ENCODE measurements at regions not wholly inside any gene's neighbourhood (a gene's known extent, or its start where the extent isn't known, plus 50 kb on each side); places are given as distances from the start of the nearest gene placed in this dataset.

DNA sequence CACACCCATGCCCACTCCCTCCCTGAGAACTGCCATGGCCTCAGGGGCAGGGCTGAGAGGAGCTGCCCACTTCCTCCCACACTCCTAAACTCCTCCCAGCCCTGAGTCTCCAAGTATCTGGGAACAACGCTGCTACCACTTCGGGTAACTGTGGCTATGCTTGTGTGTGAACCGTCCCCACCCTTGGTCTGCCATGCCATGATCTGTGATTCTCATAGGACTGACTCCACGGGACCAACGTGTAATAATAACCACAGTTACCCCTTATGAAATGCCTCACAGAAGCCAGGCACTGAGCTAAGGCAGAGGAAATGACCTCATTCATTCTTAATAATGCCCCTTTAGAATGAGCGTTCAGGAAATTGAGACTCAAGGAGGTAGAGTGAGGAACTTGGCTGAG lies 103.9 kb upstream of the SMIM23 start:
- peaks cover 0 to 7% (median 5%) of the 10 kb centered on the region in 5 donors for H3K27me3 ChIP-seq (ENCODE audit: control insufficient read depth in 5 of 5, insufficient read depth in 4 of 5, low read length in 5 of 5)
- H3K36me3 ChIP-seq (ENCODE audit: control insufficient read depth in 5 of 5, insufficient read depth in 5 of 5, low read length in 5 of 5), result no peaks in the 10 kb centered on the region
- H3K27ac ChIP-seq (ENCODE audit: low read depth, low read length), result no peak overlapping the region
- H3K9me3 ChIP-seq (ENCODE audit: control insufficient read depth in 5 of 5, low read length in 5 of 5), result no peaks in the 10 kb centered on the region
- no peak overlapping the region for H3K9ac ChIP-seq (ENCODE audit: low read length in 5 of 5)
- peaks cover 0 to 5% (median 0%) of the 10 kb centered on the region in 5 donors for H3K4me1 ChIP-seq (ENCODE audit: control insufficient read depth in 5 of 5, insufficient read depth in 5 of 5, low read length in 5 of 5)
- no peak overlapping the region for H3K4me3 ChIP-seq (ENCODE audit: low read depth in 1 of 5, low read length in 5 of 5)

DNA sequence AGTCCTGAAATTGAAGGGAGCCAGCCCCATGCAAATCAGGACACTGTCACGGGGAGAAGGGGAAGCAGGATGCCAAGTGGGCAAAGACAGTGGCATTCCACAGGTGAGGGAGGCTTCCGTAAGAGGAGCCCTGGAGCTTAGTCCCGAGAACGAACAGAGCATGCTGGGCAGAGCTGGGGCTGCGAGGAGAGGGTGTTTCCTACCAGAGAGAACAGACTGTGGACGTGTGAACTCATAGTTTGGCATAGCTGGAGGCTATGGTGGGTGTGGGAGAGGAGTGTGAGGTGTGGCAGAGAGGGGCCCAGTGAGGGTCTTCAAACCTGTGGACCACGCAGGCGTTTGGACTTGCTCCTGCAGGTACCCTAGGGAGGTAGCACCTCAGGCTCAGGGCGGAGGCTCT lies 102.8 kb upstream of the SMIM23 start:
- Histone ChIP-seq H3K27ac (ENCODE audit: low read depth, low read length) (no peak overlapping the region), H3K9me3 (ENCODE audit: control insufficient read depth in 5 of 5, low read length in 5 of 5) (no peaks in the 10 kb centered on the region), H3K4me1 (ENCODE audit: control insufficient read depth in 5 of 5, insufficient read depth in 5 of 5, low read length in 5 of 5) (peaks cover 0 to 5% (median 0%) of the 10 kb centered on the region in 5 donors), H3K36me3 (ENCODE audit: control insufficient read depth in 5 of 5, insufficient read depth in 5 of 5, low read length in 5 of 5) (no peaks in the 10 kb centered on the region), H3K9ac (ENCODE audit: low read length in 5 of 5) (no peak overlapping the region), H3K4me3 (ENCODE audit: low read depth in 1 of 5, low read length in 5 of 5) (no peak overlapping the region), H3K27me3 (ENCODE audit: control insufficient read depth in 5 of 5, insufficient read depth in 4 of 5, low read length in 5 of 5) (peaks cover 0 to 7% (median 5%) of the 10 kb centered on the region in 5 donors)

DNA sequence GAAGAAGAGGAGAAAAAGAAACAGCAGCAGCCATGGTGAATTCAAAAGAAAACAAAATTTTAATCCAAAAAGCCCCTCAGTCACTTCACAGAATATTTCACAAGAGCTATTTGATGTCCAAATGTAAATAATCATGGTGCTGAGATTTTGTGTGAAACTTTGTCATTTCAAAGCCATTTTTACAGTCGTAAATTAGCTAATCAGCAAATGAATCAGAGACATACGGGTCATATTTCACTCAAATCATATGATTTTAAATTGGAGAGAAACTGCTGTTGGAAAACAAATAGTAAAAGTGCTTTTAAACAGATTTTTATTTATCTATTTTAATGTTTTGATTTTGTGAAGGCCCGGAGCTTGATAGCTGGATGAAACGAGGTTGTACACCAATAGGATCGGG lies 101.4 kb upstream of the SMIM23 start:
- Histone ChIP-seq H3K4me3 (ENCODE audit: low read depth in 1 of 5, low read length in 5 of 5) (no peak overlapping the region), H3K9ac (ENCODE audit: low read length in 5 of 5) (no peak overlapping the region), H3K4me1 (ENCODE audit: control insufficient read depth in 5 of 5, insufficient read depth in 5 of 5, low read length in 5 of 5) (peaks cover 0 to 5% (median 0%) of the 10 kb centered on the region in 5 donors), H3K27me3 (ENCODE audit: control insufficient read depth in 5 of 5, insufficient read depth in 4 of 5, low read length in 5 of 5) (peaks cover 0 to 7% (median 5%) of the 10 kb centered on the region in 5 donors), H3K27ac (ENCODE audit: low read depth, low read length) (no peak overlapping the region), H3K36me3 (ENCODE audit: control insufficient read depth in 5 of 5, insufficient read depth in 5 of 5, low read length in 5 of 5) (no peaks in the 10 kb centered on the region), H3K9me3 (ENCODE audit: control insufficient read depth in 5 of 5, low read length in 5 of 5) (no peaks in the 10 kb centered on the region)

DNA sequence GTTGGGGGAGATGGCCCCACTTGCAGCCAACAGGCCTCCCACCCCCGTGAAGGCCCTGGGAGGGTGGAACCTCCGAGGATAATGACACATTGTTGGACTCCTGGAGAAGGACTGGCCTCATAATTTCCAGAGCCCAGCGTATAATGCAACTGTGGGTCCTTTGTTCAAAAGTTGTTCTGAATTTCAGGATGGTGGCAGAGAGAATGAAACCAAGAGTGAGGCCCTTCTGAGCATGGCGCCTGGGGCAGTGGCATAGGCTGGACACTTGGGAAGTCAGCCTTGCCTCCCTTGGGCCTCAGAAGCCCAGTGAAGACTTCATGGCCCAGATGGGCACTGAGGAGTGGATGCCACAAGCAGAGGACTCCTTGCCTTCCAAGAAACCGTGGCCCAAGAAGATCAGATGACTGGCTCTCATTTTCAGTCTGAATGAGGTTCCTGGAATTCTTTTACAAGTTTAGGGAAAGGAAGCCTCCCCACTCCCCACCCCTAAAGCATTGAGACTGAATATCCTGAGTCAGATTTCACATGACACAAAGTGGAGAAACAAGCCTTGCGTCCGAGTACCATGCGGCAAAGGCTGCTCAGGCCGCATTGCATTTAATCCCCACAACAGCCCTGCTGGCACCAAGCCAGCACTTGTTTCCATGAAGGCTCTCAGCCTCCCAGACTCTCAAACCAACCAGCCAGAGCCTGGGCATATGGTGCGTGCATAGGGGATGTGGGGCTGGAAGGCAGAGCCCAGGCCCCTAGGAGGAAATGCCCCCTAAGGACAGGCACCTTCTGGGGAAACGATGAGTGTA lies 96.7 kb upstream of the SMIM23 start:
- no peaks in the 10 kb centered on the region for H3K36me3 ChIP-seq (ENCODE audit: control insufficient read depth in 5 of 5, insufficient read depth in 5 of 5, low read length in 5 of 5)
- H3K4me1 ChIP-seq (ENCODE audit: control insufficient read depth in 5 of 5, insufficient read depth in 5 of 5, low read length in 5 of 5), result no peaks in the 10 kb centered on the region
- no peak overlapping the region for H3K27ac ChIP-seq (ENCODE audit: low read depth, low read length)
- no peak overlapping the region for H3K9ac ChIP-seq (ENCODE audit: low read length in 5 of 5)
- H3K9me3 ChIP-seq (ENCODE audit: control insufficient read depth in 5 of 5, low read length in 5 of 5), result no peaks in the 10 kb centered on the region
- H3K27me3 ChIP-seq (ENCODE audit: control insufficient read depth in 5 of 5, insufficient read depth in 4 of 5, low read length in 5 of 5), result no peaks in the 10 kb centered on the region
- no peak overlapping the region for H3K4me3 ChIP-seq (ENCODE audit: low read depth in 1 of 5, low read length in 5 of 5)

DNA sequence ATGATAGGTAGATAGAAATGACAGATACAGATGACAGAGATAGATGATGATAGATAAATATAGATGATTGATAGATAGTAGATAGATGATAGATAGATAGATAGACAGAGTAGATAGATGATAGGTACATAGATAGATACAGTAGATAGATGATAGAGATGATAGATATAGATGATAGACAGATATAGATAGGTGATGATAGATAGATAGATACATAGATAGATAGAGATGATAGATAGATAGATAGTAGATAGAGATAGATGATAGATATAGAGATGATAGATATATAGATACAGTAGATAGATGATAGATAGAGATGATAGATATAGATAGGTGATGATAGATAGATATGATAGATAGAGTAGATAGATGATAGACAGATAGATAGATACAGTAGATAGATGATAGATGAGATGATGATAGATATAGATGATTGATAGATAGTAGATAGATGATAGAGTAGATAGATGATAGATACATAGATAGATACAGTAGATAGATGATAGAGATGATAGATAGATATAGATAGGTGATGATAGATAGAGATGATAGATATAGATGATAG lies 95.7 kb upstream of the SMIM23 start:
- Histone ChIP-seq H3K4me3 (ENCODE audit: low read depth in 1 of 5, low read length in 5 of 5) (no peak overlapping the region), H3K36me3 (ENCODE audit: control insufficient read depth in 5 of 5, insufficient read depth in 5 of 5, low read length in 5 of 5) (no peaks in the 10 kb centered on the region), H3K9me3 (ENCODE audit: control insufficient read depth in 5 of 5, low read length in 5 of 5) (no peaks in the 10 kb centered on the region), H3K27me3 (ENCODE audit: control insufficient read depth in 5 of 5, insufficient read depth in 4 of 5, low read length in 5 of 5) (no peaks in the 10 kb centered on the region), H3K4me1 (ENCODE audit: control insufficient read depth in 5 of 5, insufficient read depth in 5 of 5, low read length in 5 of 5) (no peaks in the 10 kb centered on the region), H3K9ac (ENCODE audit: low read length in 5 of 5) (no peak overlapping the region), H3K27ac (ENCODE audit: low read depth, low read length) (no peak overlapping the region)

DNA sequence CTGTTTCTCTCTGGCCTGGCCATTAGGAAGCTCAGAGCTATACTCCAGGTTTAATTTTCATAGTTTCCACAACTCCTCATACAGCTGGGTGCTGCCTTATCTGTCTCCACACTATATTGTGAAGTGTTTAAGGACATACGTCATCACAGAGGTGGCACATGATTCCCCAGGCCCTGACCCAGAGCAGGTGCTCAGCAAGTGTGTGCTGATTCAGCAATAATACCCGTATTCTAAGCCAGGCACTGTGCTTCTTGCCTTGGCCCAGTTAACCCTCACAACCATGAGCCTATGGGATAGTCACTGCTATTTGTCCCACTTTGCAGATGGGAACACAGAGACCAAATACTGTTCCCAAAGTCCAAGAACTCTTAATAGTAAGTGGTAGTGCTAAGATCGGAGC lies 93.5 kb upstream of the SMIM23 start:
- no peak overlapping the region for H3K27ac ChIP-seq (ENCODE audit: low read depth, low read length)
- H3K9ac ChIP-seq (ENCODE audit: low read length in 5 of 5), result no peak overlapping the region
- no peaks in the 10 kb centered on the region for H3K36me3 ChIP-seq (ENCODE audit: control insufficient read depth in 5 of 5, insufficient read depth in 5 of 5, low read length in 5 of 5)
- no peaks in the 10 kb centered on the region for H3K4me1 ChIP-seq (ENCODE audit: control insufficient read depth in 5 of 5, insufficient read depth in 5 of 5, low read length in 5 of 5)
- H3K27me3 ChIP-seq (ENCODE audit: control insufficient read depth in 5 of 5, insufficient read depth in 4 of 5, low read length in 5 of 5), result no peaks in the 10 kb centered on the region
- H3K9me3 ChIP-seq (ENCODE audit: control insufficient read depth in 5 of 5, low read length in 5 of 5), result no peaks in the 10 kb centered on the region
- no peak overlapping the region for H3K4me3 ChIP-seq (ENCODE audit: low read depth in 1 of 5, low read length in 5 of 5)

DNA sequence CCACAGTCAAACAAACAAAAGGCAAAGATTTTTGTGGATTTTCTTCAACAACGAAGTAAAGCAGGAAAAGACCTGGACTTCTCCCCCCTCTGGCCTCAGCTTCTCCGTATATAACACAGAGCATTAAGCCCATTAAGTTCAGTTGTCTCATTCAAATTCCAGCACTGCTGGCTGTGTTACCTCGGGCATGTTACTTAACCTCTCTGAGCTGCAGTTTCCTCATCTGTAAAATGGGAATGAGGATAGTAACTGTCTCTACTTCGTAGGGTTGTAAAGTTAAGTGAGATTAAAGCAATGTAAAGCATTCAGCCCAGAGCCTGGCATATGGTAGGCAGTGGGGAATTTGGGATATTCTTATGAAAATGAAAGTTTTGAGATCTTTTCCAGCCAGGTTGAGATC lies 92.7 kb upstream of the SMIM23 start:
- Histone ChIP-seq H3K4me3 (ENCODE audit: low read depth in 1 of 5, low read length in 5 of 5) (no peak overlapping the region), H3K27me3 (ENCODE audit: control insufficient read depth in 5 of 5, insufficient read depth in 4 of 5, low read length in 5 of 5) (no peaks in the 10 kb centered on the region), H3K27ac (ENCODE audit: low read depth, low read length) (no peak overlapping the region), H3K9ac (ENCODE audit: low read length in 5 of 5) (no peak overlapping the region), H3K4me1 (ENCODE audit: control insufficient read depth in 5 of 5, insufficient read depth in 5 of 5, low read length in 5 of 5) (no peaks in the 10 kb centered on the region), H3K9me3 (ENCODE audit: control insufficient read depth in 5 of 5, low read length in 5 of 5) (no peaks in the 10 kb centered on the region), H3K36me3 (ENCODE audit: control insufficient read depth in 5 of 5, insufficient read depth in 5 of 5, low read length in 5 of 5) (no peaks in the 10 kb centered on the region)

DNA sequence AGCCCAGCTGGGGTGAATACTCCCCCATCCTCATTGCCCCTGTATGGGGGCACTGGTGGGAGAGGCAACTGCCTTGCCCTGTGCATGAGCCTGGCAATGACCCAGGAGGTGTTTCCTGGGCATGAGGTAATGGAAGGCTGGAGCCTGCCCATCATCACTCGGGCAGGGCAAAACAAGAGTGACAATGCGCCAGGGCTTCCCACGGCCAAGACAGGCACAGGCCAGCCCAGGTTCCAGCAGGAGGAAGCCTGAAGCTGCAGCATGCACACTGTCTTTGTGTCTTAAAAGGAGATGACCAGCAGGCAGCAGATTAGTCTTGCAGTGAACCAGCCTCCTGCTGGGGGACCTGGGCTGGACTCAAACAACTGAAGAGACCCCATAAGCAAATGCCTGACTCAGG lies 92.2 kb upstream of the SMIM23 start:
- Histone ChIP-seq H3K9me3 (ENCODE audit: control insufficient read depth in 5 of 5, low read length in 5 of 5) (no peaks in the 10 kb centered on the region), H3K4me3 (ENCODE audit: low read depth in 1 of 5, low read length in 5 of 5) (no peak overlapping the region), H3K4me1 (ENCODE audit: control insufficient read depth in 5 of 5, insufficient read depth in 5 of 5, low read length in 5 of 5) (no peaks in the 10 kb centered on the region), H3K27me3 (ENCODE audit: control insufficient read depth in 5 of 5, insufficient read depth in 4 of 5, low read length in 5 of 5) (no peaks in the 10 kb centered on the region), H3K9ac (ENCODE audit: low read length in 5 of 5) (no peak overlapping the region), H3K27ac (ENCODE audit: low read depth, low read length) (no peak overlapping the region), H3K36me3 (ENCODE audit: control insufficient read depth in 5 of 5, insufficient read depth in 5 of 5, low read length in 5 of 5) (no peaks in the 10 kb centered on the region)

DNA sequence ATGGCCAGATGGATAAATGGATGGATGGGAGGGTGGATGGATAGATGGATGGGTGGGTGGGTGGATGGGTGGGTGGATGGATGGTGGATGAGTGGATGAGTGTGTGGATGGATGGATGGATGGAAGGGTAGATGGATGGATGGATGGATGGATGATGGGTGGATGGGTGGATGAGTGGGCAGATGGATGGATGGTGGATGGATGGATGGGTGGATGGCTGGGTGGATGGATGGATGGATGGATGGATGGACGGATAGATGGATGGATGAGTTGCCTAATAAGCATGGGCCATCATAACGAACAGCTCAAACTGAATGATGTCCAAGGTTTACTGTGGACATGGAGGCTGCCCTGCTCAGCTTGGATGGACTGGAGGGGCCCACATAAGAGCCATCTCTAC lies 89.8 kb upstream of the SMIM23 start:
- Histone ChIP-seq H3K4me1 (ENCODE audit: control insufficient read depth in 5 of 5, insufficient read depth in 5 of 5, low read length in 5 of 5) (no peaks in the 10 kb centered on the region), H3K27ac (ENCODE audit: low read depth, low read length) (no peak overlapping the region), H3K4me3 (ENCODE audit: low read depth in 1 of 5, low read length in 5 of 5) (no peak overlapping the region), H3K36me3 (ENCODE audit: control insufficient read depth in 5 of 5, insufficient read depth in 5 of 5, low read length in 5 of 5) (no peaks in the 10 kb centered on the region), H3K9me3 (ENCODE audit: control insufficient read depth in 5 of 5, low read length in 5 of 5) (no peaks in the 10 kb centered on the region), H3K9ac (ENCODE audit: low read length in 5 of 5) (no peak overlapping the region), H3K27me3 (ENCODE audit: control insufficient read depth in 5 of 5, insufficient read depth in 4 of 5, low read length in 5 of 5) (no peaks in the 10 kb centered on the region)

DNA sequence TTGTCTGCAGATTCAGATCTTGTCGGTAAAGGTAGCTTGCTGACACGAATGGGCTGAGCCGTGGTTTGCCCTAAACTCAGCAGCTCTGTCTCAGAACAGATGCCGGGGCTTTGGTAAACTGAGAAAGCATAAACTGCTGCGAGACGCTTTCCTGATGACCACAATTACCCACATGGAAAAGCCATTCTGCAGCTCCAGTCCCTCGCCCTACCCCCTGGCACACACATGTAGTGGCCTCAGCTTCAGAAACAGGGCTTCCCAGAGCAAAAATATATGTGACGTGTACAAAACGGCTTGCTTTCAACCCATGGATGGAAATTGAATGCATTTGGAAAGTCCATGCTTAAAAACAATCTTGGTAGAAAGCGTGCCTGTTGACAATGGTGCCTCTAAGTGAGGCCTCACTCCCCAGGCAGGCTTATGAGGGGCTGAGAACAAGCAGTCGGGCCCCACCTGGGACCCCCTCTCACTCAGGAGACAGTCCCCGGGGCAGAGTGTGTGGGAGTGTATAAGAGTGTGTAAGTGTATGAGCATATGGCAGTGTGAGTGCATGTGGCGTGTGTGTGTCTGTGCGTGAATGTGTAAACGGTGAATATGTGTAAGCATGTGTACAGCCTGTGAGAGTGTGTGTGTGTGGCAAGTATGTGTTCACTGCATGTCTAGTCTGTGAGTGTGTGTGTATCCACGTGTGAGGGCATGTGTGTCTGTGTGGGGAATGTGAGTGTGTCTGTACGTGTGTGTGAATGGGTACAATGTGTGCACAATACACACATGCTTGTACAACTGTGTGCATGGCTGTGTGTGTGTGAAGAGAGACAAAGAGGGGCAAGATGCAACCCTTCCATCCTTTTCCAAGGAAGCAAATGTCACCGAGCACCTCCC lies 88.2 kb upstream of the SMIM23 start:
- no peaks in the 10 kb centered on the region for H3K27me3 ChIP-seq (ENCODE audit: control insufficient read depth in 5 of 5, insufficient read depth in 4 of 5, low read length in 5 of 5)
- no peaks in the 10 kb centered on the region for H3K9me3 ChIP-seq (ENCODE audit: control insufficient read depth in 5 of 5, low read length in 5 of 5)
- H3K36me3 ChIP-seq (ENCODE audit: control insufficient read depth in 5 of 5, insufficient read depth in 5 of 5, low read length in 5 of 5), result no peaks in the 10 kb centered on the region

More for the DNA sequence above, 88.2 kb upstream of the SMIM23 start:
- Histone ChIP-seq H3K9ac (ENCODE audit: low read length in 5 of 5) (no peak overlapping the region), H3K27ac (ENCODE audit: low read depth, low read length) (no peak overlapping the region), H3K4me1 (ENCODE audit: control insufficient read depth in 5 of 5, insufficient read depth in 5 of 5, low read length in 5 of 5) (no peaks in the 10 kb centered on the region), H3K4me3 (ENCODE audit: low read depth in 1 of 5, low read length in 5 of 5) (no peak overlapping the region)

Measured in subcutaneous abdominal adipose tissue (tissue), 5 donors.